Caco-2 (cell line): ENCODE measurements at regions not wholly inside any gene's neighbourhood (a gene's known extent, or its start where the extent isn't known, plus 50 kb on each side); places are given as distances from the start of the nearest gene placed in this dataset.

Experiments
- BruUV-seq: library from RNA; stranded (reverse); fragments of 400-500 nt; replicated peaks from 2 replicates; lab custom pipeline; 2021; lab: Mats Ljungman, UMichigan
- CTCF ChIA-PET: fragments of 300-600 bp; sonication (Branson Sonifier 250); formaldehyde crosslinking; loops from one replicate; lab custom pipeline; 2022; ENCODE audit warnings: antibody characterized with exemption; lab: Charles Lee
- POLR2A ChIA-PET: fragments of 300-600 bp; sonication (Branson Sonifier 250); formaldehyde crosslinking; loops from one replicate; lab custom pipeline; 2022; ENCODE audit warnings: antibody characterized with exemption; lab: Charles Lee
- DNase-seq, 2 experiments: peaks; one replicate each; pipeline versions ENCODE4 v3.0.0 to v3.0.0-alpha.2; 2020 to 2022
- H3K27me3 ChIP-seq: replicated peaks from 2 replicates; pipeline ENCODE4 v1.6.0; 2011; ENCODE audit warnings: low read length; ENCODE audit not compliant: control insufficient read depth, insufficient read depth
- H3K36me3 ChIP-seq: 2 replicates; pipeline ENCODE4 v1.5.1; 2011; ENCODE audit warnings: low read length; ENCODE audit not compliant: control insufficient read depth, insufficient read depth
- H3K4me1 ChIP-seq: fragments of 250-450 bp; sonication (Bioruptor Pico); 2 replicates; pipeline ENCODE4 v1.5.1; 2020; ENCODE audit warnings: mild to moderate bottlenecking
- H3K4me3 ChIP-seq: 2 replicates; pipeline ENCODE4 v1.5.1; 2011; ENCODE audit warnings: low read depth, mild to moderate bottlenecking, control low read depth, low read length
- H3K9me3 ChIP-seq: fragments of 250-450 bp; sonication (Bioruptor Pico); 2 replicates; pipeline ENCODE4 v1.5.1; 2020; ENCODE audit warnings: mild to moderate bottlenecking, moderate library complexity
- H3K27ac Mint-ChIP-seq: one replicate; pipeline ENCODE4 v1.8.0; 2022; ENCODE audit warnings: mixed read lengths; ENCODE audit not compliant: unreplicated experiment
- H3K27me3 Mint-ChIP-seq: one replicate; pipeline ENCODE4 v1.8.0; 2022; ENCODE audit warnings: mixed read lengths; ENCODE audit not compliant: insufficient read depth, unreplicated experiment
- H3K36me3 Mint-ChIP-seq: one replicate; pipeline ENCODE4 v1.8.0; 2022; ENCODE audit warnings: mild to moderate bottlenecking, mixed read lengths; ENCODE audit not compliant: insufficient read depth, unreplicated experiment
- H3K4me1 Mint-ChIP-seq: one replicate; pipeline ENCODE4 v1.8.0; 2022; ENCODE audit warnings: low read depth, mixed read lengths; ENCODE audit not compliant: unreplicated experiment
- H3K4me3 Mint-ChIP-seq: one replicate; pipeline ENCODE4 v1.8.0; 2022; ENCODE audit warnings: mild to moderate bottlenecking, moderate library complexity, mixed read lengths; ENCODE audit not compliant: unreplicated experiment
- H3K9me3 Mint-ChIP-seq: one replicate; pipeline ENCODE4 v1.8.0; 2022; ENCODE audit warnings: mixed read lengths; ENCODE audit not compliant: unreplicated experiment
- intact Hi-C: fragments of 100-400 bp; cut with micrococcal nuclease; formaldehyde crosslinking; loops from one replicate; pipeline ENCODE4 v1.10.0; 2022; ENCODE audit not compliant: unreplicated experiment
- TF ChIP-seq, protein P1 (sequence below), 2 experiments: fragments of 200-600 bp in 1 of 2; IDR thresholded peaks; 1 replicate in 1 of 2; 2 replicates in 1 of 2; pipeline versions ENCODE4 v1.5.1 to v1.8.0; 2011 to 2022; ENCODE audit warnings: antibody characterized with exemption in 1 of 2, control low read depth in 1 of 2, inconsistent platforms in 1 of 2, low read depth in 1 of 2, low read length in 1 of 2, mild to moderate bottlenecking in 1 of 2, moderate library complexity in 1 of 2; ENCODE audit not compliant: insufficient read depth in 1 of 2, severe bottlenecking in 1 of 2, unreplicated experiment in 1 of 2

GRCh38 chr22:20656516-20656901 lies 117.4 kb upstream of the SERPIND1 start:
- H3K27me3 Mint-ChIP-seq = peaks cover 20% of the 10 kb centered on the region

GRCh38 chr22:20656902-20657836 lies 116.7 kb upstream of the SERPIND1 start:
- peak overlapping the region; percentile 1 for H3K4me3 Mint-ChIP-seq
- H3K27ac Mint-ChIP-seq = no peak overlapping the region
- ChIA-PET CTCF (no interaction called here), POLR2A (no interaction called here)
- intact Hi-C loops = no loop called here
- DNase-seq = peak in 1 of 2 experiments; percentile 18
- H3K4me3 ChIP-seq = no peak overlapping the region
- H3K4me1 ChIP-seq = no peaks in the 10 kb centered on the region
- no peaks in the 10 kb centered on the region for H3K9me3 Mint-ChIP-seq
- no peaks in the 10 kb centered on the region for H3K27me3 ChIP-seq
- no peaks in the 10 kb centered on the region for H3K9me3 ChIP-seq
- TF ChIP-seq, protein P1, sequence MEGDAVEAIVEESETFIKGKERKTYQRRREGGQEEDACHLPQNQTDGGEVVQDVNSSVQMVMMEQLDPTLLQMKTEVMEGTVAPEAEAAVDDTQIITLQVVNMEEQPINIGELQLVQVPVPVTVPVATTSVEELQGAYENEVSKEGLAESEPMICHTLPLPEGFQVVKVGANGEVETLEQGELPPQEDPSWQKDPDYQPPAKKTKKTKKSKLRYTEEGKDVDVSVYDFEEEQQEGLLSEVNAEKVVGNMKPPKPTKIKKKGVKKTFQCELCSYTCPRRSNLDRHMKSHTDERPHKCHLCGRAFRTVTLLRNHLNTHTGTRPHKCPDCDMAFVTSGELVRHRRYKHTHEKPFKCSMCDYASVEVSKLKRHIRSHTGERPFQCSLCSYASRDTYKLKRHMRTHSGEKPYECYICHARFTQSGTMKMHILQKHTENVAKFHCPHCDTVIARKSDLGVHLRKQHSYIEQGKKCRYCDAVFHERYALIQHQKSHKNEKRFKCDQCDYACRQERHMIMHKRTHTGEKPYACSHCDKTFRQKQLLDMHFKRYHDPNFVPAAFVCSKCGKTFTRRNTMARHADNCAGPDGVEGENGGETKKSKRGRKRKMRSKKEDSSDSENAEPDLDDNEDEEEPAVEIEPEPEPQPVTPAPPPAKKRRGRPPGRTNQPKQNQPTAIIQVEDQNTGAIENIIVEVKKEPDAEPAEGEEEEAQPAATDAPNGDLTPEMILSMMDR (IDR thresholded peaks at IDR 0.05; ENCODE audit: insufficient read depth in 1 of 2, low read depth in 1 of 2, low read length in 1 of 2, severe bottlenecking in 1 of 2, unreplicated experiment in 1 of 2) = no peak
- no peaks in the 10 kb centered on the region for H3K4me1 Mint-ChIP-seq
- peaks cover 22% of the 10 kb centered on the region for H3K27me3 Mint-ChIP-seq
- H3K36me3 ChIP-seq = no peaks in the 10 kb centered on the region
- BruUV-seq = no TSS peak
- H3K36me3 Mint-ChIP-seq = no peaks in the 10 kb centered on the region

More at GRCh38 chr22:20656516-20656901, 117.4 kb upstream of the SERPIND1 start:
- H3K4me1 Mint-ChIP-seq = no peaks in the 10 kb centered on the region
- Histone ChIP-seq H3K4me1 (no peaks in the 10 kb centered on the region), H3K27me3 (no peaks in the 10 kb centered on the region), H3K9me3 (no peaks in the 10 kb centered on the region), H3K36me3 (no peaks in the 10 kb centered on the region), H3K4me3 (no peak overlapping the region)
- no peaks in the 10 kb centered on the region for H3K9me3 Mint-ChIP-seq
- no peak overlapping the region for H3K27ac Mint-ChIP-seq
- ChIA-PET CTCF (no interaction called here), POLR2A (no interaction called here)
- intact Hi-C loops = no loop called here
- no peaks in the 10 kb centered on the region for H3K36me3 Mint-ChIP-seq
- BruUV-seq = no TSS peak
- TF ChIP-seq, protein P1 (IDR thresholded peaks at IDR 0.05; ENCODE audit: insufficient read depth in 1 of 2, low read depth in 1 of 2, low read length in 1 of 2, severe bottlenecking in 1 of 2, unreplicated experiment in 1 of 2) = no peak
- DNase-seq = no peak
- peak overlapping the region; percentile 1 for H3K4me3 Mint-ChIP-seq
